ENCODE measurements at regions not wholly inside any gene's neighbourhood (a gene's known extent, or its start where the extent isn't known, plus 50 kb on each side); places are given as distances from the start of the nearest gene placed in this dataset.

DNA sequence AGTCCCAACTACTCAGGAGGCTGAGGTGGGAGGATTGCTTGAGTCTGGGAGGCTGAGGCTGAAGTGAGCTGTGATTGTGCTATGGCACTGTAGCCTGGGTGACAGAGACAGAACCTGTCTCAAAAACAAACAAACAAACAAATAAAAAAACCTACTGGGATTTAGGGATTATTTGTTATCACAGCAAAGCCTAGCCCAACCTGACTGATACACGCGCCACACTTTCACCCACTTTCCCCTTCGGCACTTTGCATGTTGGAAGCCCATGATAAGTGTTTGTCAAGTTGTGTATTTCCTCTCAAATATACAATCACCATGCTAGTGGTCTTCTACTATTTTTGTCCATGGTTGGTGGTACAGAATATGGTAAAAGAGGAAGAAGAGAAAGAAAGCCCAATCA, 50.5 kb upstream of the STC2 start:
- TF ChIP-seq, protein P1, sequence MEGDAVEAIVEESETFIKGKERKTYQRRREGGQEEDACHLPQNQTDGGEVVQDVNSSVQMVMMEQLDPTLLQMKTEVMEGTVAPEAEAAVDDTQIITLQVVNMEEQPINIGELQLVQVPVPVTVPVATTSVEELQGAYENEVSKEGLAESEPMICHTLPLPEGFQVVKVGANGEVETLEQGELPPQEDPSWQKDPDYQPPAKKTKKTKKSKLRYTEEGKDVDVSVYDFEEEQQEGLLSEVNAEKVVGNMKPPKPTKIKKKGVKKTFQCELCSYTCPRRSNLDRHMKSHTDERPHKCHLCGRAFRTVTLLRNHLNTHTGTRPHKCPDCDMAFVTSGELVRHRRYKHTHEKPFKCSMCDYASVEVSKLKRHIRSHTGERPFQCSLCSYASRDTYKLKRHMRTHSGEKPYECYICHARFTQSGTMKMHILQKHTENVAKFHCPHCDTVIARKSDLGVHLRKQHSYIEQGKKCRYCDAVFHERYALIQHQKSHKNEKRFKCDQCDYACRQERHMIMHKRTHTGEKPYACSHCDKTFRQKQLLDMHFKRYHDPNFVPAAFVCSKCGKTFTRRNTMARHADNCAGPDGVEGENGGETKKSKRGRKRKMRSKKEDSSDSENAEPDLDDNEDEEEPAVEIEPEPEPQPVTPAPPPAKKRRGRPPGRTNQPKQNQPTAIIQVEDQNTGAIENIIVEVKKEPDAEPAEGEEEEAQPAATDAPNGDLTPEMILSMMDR (IDR thresholded peaks at IDR 0.05), result no peak
- no peak for TF ChIP-seq RAD21 (IDR thresholded peaks at IDR 0.05; ENCODE audit: low read length)
- no peak for TF ChIP-seq TCF12 (IDR thresholded peaks at IDR 0.05)
- no peak for TF ChIP-seq TAF1 (IDR thresholded peaks at IDR 0.05; ENCODE audit: borderline replicate concordance, low read depth, low read length)
- no peak for TF ChIP-seq FOXJ3 (CRISPR knock-in tag; IDR thresholded peaks at IDR 0.05)
- no peak for TF ChIP-seq GABPA (IDR thresholded peaks at IDR 0.05; ENCODE audit: low read depth)
